Calu3 (cell line): ENCODE measurements at regions not wholly inside any gene's neighbourhood (a gene's known extent, or its start where the extent isn't known, plus 50 kb on each side); places are given as distances from the start of the nearest gene placed in this dataset.
"Not testable (repeated sequence)": the region's sequence is repeated elsewhere in the genome, so short reads cannot be mapped to it uniquely, and the experiment has no call there.

Experiments
- BruUV-seq: library from RNA; stranded (reverse); fragments of 400-500 nt; replicated peaks from 2 replicates; lab custom pipeline; 2021; lab: Mats Ljungman, UMichigan
- CTCF ChIA-PET: fragments of 300-600 bp; sonication (Branson Sonifier 250); formaldehyde crosslinking; loops from one replicate; lab custom pipeline; 2022; ENCODE audit warnings: antibody characterized with exemption; lab: Charles Lee
- DNase-seq: peaks from one replicate; pipeline ENCODE4 v3.0.0; 2022
- H3K27ac Mint-ChIP-seq: one replicate; pipeline ENCODE4 v1.8.0; 2022; ENCODE audit warnings: mixed read lengths; ENCODE audit not compliant: unreplicated experiment
- H3K27me3 Mint-ChIP-seq: one replicate; pipeline ENCODE4 v1.8.0; 2022; ENCODE audit warnings: mixed read lengths; ENCODE audit not compliant: unreplicated experiment
- H3K36me3 Mint-ChIP-seq: one replicate; pipeline ENCODE4 v1.8.0; 2022; ENCODE audit warnings: mild to moderate bottlenecking, moderate library complexity, mixed read lengths; ENCODE audit not compliant: insufficient read depth, unreplicated experiment
- H3K4me1 Mint-ChIP-seq: one replicate; pipeline ENCODE4 v1.8.0; 2022; ENCODE audit warnings: mild to moderate bottlenecking, low read depth, mixed read lengths; ENCODE audit not compliant: unreplicated experiment
- H3K4me3 Mint-ChIP-seq: one replicate; pipeline ENCODE4 v1.8.0; 2022; ENCODE audit warnings: mild to moderate bottlenecking, low read depth, moderate library complexity, mixed read lengths; ENCODE audit not compliant: unreplicated experiment
- H3K9me3 Mint-ChIP-seq: one replicate; pipeline ENCODE4 v1.8.0; 2022; ENCODE audit warnings: low read depth, mixed read lengths; ENCODE audit not compliant: unreplicated experiment
- CTCF ChIP-seq: fragments of 200-600 bp; IDR thresholded peaks from one replicate; pipeline ENCODE4 v1.8.0; 2022; ENCODE audit warnings: antibody characterized with exemption; ENCODE audit not compliant: unreplicated experiment
- intact Hi-C: fragments of 100-400 bp; cut with micrococcal nuclease; formaldehyde crosslinking; loops from one replicate; pipeline ENCODE4 v1.10.0; 2022; ENCODE audit not compliant: unreplicated experiment

GRCh38 chr11:16584569-16584968 is 153.9 kb upstream of the C11orf58 start:
- Mint-ChIP-seq H3K27ac (no peak overlapping the region), H3K27me3 (no peaks in the 10 kb centered on the region), H3K36me3 (no peaks in the 10 kb centered on the region), H3K9me3 (no peaks in the 10 kb centered on the region), H3K4me1 (no peaks in the 10 kb centered on the region), H3K4me3 (no peak overlapping the region)
- CTCF ChIA-PET: no interaction called here
- no peak for TF ChIP-seq CTCF
- no TSS peak for BruUV-seq
- no peak for DNase-seq
- intact Hi-C loops: no loop called here

- CTCF ChIA-PET, H3K4me3 Mint-ChIP-seq, H3K27me3 Mint-ChIP-seq, BruUV-seq, intact Hi-C loops, H3K9me3 Mint-ChIP-seq, DNase-seq, H3K27ac Mint-ChIP-seq, H3K4me1 Mint-ChIP-seq, H3K36me3 Mint-ChIP-seq: not testable (repeated sequence)
These were observed 157.4 kb upstream of the C11orf58 start for GRCh38 chr11:16581078-16581477.

GRCh38 chr11:16577490-16577889 is 161.0 kb upstream of the C11orf58 start:
- DNase-seq: no peak
- no peak for TF ChIP-seq CTCF
- Mint-ChIP-seq H3K27me3 (no peaks in the 10 kb centered on the region), H3K4me3 (no peak overlapping the region), H3K4me1 (no peaks in the 10 kb centered on the region), H3K36me3 (no peaks in the 10 kb centered on the region), H3K9me3 (no peaks in the 10 kb centered on the region), H3K27ac (no peak overlapping the region)
- BruUV-seq: no TSS peak
- intact Hi-C loops: no loop called here
- CTCF ChIA-PET: no interaction called here

- H3K4me3 Mint-ChIP-seq, H3K27me3 Mint-ChIP-seq, CTCF ChIA-PET, H3K36me3 Mint-ChIP-seq, intact Hi-C loops, DNase-seq, H3K27ac Mint-ChIP-seq, H3K4me1 Mint-ChIP-seq, BruUV-seq, H3K9me3 Mint-ChIP-seq: not testable (repeated sequence)
These were observed 163.6 kb upstream of the C11orf58 start for GRCh38 chr11:16574889-16575288.

- H3K9me3 Mint-ChIP-seq: no peaks in the 10 kb centered on the region
- intact Hi-C loops: no loop called here
These were observed 165.5 kb upstream of the C11orf58 start for GRCh38 chr11:16572945-16573344.

More at GRCh38 chr11:16572945-16573344, 165.5 kb upstream of the C11orf58 start:
- Mint-ChIP-seq H3K36me3 (no peaks in the 10 kb centered on the region), H3K4me1 (no peaks in the 10 kb centered on the region), H3K27ac (no peak overlapping the region), H3K27me3 (no peaks in the 10 kb centered on the region), H3K4me3 (no peak overlapping the region)
- TF ChIP-seq CTCF: no peak
- BruUV-seq: no TSS peak
- CTCF ChIA-PET: interaction anchor here (0.8 kb wide), 1 partner anchor 10 kb away, joined by 3 read pairs; no protein-coding TSS in a partner anchor
- DNase-seq: peak; percentile 11
